ENCODE measurements at regions not wholly inside any gene's neighbourhood (a gene's known extent, or its start where the extent isn't known, plus 50 kb on each side); places are given as distances from the start of the nearest gene placed in this dataset.
"Not testable (repeated sequence)": the region's sequence is repeated elsewhere in the genome, so short reads cannot be mapped to it uniquely, and the experiment has no call there.

- no peak for DNase-seq
Observed at GRCh38 chr12:19572920-19573558, 133.7 kb downstream of the AEBP2 start.

DNA sequence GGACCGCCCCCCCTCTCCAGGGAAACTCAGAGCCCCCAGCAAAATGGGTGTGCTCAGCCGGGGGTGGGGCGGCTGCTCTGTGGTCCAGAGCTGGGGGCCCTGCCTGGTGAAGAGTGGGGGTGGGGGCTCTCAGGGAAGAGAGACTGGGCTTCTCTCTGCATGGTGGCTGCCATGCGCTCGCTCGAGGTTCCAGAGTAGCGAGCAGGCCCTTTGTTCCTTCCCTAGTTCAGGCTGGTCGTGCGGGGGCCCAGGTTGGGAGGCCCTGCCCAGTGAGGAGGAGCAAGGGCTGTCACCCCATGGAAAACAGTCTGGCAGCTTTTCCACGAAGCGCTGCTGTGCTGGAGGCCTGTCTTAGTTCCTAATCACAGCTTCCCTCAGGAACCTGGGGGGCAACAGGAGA is 134.6 kb downstream of the AEBP2 start:
- no peak for DNase-seq

GRCh38 chr12:19574601-19575000 is 135.3 kb downstream of the AEBP2 start:
- no peak for DNase-seq

GRCh38 chr12:19575337-19576243 is 136.3 kb downstream of the AEBP2 start:
- no peak for DNase-seq

- DNase-seq = no peak
Observed at GRCh38 chr12:19576506-19577280, 137.4 kb downstream of the AEBP2 start.

DNA sequence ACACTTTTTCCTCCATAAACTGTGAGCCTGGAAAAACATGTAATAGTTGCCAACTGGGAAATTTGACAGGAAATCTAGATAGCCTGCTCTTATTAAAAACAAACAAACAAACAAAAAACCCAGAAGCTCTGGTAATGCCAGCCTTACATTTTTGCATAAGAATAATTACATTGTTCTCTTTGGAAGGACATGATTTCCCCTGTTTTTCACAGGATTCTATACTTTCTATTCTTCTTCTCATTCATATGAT is 137.9 kb downstream of the AEBP2 start:
- DNase-seq = no peak

DNA sequence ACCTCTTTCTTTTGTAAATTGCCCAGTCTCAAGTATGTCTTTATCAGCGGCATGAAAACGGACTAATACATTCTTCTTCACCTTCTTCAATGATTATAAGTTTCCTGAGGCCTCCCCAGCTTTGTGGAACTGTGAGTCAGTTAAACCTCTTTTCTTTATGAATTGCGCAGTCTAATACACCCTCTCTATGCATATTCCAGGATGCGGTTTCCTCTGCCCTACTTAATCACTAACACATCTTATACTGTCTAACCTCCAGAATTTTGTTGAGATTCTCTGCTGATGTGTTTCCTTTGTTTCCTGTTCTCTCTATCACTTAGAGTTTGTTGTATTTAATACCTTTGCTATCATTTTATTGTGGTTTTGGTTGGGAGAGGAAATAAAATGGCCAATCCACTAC is 145.4 kb downstream of the AEBP2 start:
- no peak for DNase-seq

DNA sequence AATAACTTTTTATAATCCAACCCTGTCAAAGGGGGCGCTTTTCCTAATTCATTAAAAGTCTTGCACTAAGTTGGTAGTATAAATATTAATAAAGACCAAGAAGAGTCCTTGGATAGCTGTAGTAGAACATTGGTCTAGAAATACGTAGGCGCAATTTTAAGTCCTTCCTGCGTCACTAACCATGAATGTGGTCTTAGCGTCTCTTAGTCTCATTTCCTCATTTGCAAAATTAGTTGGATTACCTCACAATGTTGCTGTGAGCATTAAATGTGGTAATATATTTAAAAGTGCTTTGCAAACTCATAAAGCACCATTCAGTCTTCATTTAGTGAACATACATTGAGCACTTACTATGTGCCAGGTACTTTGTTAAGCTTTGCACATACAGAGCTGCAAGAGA is 149.7 kb downstream of the AEBP2 start:
- DNase-seq = no peak

DNA sequence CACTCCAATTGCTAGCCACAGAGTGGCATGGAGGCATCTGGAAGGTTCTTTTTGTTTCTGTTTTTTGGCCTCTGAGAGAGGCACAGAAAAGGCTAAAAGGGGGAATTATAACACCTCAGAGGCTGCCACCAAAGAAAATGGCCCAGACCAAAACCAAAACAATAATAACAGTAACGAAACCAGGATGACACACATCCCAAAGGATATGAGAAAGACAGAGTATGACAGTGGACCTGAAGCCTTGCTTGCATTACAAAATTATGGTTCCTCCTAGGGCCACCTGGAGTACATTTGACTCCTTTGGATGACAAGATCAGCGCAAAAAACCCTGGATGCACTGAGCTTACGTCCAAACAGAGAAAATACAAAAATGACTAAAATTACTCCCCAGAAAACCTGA is 152.7 kb downstream of the AEBP2 start:
- no peak for DNase-seq

- no peak for DNase-seq
Observed at GRCh38 chr12:19596434-19597166, 157.3 kb downstream of the AEBP2 start.

- no peak for DNase-seq
Observed at GRCh38 chr12:19597167-19598026, 158.1 kb downstream of the AEBP2 start.

DNA sequence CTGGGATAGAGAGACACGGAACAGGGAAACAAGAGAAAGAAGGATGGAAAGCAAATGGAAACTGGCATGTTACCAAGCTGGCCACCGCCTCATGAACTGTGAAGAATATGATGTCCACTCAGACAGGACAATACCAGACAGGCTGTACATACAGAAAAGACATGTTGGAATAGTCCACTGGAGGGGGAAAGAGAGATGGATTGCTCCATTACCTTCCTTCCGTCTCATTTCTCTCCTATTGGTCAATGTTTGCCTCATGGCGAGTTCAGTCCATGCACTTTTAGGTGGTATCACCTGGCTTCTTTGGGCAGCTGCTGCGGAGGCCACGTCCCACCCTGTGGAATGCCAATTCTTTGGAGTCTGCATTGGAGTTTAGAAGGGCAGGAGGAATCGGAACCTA is 166.4 kb downstream of the AEBP2 start:
- DNase-seq = no peak

DNA sequence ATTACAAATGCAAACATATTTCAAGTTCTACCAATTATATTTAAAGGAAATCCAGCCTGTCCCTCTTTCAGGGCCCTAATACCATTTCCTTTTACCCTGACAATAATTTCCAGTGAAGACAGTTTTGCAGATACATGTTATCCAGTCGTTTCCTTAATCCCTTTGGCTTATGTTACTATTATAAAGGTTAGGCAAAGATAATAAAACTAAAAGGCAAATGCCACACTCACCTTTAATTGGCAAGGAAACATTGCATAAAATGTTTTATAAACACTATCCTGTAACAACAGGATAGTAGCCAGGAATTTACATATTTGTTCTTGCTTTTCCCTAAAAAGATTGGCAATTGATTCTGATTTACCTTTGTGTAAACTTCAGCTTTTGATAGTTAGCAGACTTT is 168.7 kb downstream of the AEBP2 start:
- no peak for DNase-seq

GRCh38 chr12:19613051-19613535 is 173.8 kb downstream of the AEBP2 start:
- no peak for DNase-seq

GRCh38 chr12:19614601-19615383 is 175.5 kb downstream of the AEBP2 start:
- DNase-seq = no peak

DNA sequence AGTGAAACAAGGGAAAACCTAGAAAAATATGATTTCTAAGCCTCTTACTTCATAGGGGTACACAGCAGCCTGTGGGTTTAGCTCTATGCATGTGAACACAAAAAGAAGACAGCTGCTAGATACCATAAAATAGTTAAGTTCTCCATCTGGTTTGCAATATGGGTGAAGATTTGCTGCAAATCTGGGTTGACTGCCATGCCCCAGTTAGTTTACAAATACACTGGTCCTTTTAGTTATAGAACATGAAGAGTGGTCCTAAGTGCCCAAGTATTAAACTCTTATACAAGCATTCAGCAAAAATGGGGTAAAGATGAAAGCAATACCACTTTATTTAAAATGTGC is 176.1 kb downstream of the AEBP2 start:
- no peak for DNase-seq

- no peak for DNase-seq
Observed at GRCh38 chr12:19616781-19617180, 177.5 kb downstream of the AEBP2 start.

DNA sequence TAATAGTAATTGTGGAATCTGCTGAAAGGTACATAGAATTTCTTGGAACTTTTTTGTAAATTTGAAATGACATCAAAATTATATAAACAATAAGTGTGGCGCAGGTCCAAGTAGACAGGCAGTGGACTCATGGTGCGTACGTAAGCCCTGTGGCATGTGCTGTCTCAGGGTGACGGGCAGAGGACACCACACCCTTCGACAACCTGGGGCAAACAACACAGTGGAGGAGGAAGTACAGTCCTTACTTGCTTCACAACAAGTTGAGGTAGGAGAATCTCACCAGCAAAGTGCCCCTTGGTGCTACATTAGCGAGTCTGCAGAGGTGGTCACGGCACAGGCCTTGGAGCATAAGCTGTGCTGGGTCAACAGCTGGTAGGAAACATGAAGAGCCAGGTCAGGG is 180.9 kb downstream of the AEBP2 start:
- no peak for DNase-seq

DNA sequence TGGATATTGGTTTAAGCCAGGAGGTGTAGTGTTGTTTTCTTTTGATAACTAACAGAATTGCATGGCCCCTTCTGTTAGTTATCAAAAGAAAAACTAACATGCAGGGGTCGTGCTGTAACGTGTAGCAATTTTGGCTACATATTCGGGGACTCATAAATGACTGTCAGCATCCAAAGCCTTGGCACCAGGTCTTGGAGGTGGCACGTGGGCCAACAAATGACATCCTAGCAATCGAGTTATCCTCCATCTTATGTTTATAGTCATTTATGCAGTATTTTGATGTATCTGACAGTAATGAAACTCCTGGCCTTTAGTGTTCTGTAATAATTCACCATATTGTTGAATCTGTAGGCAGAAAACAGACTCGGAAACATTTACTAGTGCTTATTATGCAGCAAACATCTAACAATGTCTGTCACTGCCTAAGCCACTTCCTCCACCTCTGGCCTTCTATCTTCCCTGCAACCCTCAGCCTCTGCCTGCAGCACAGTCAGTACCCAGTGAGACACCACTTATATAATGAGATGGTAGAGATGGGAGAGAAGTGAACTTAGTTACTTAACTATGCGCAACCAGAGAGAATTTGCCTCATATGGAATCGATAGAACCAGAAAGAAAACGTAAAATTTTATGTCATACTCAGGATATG is 184.6 kb downstream of the AEBP2 start:
- DNase-seq = no peak

DNA sequence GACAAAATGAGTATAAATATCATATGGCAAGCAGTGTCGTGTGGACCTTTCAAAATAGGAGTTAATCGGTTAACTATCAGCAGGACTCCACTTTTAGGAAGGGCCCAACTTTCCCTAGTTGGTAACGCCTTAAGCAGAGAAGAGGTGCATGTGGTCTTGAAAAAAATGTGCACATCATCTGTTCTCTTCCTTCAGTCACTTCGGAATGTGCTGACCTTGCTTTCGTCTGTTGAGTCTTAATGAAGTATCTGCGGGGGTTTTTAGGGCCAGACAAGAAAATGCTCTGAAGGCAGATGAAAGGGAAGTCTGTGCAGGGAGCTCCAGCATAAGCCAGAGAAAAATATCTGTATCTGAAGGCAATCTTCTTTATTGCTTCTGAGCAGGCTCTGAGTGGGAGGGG is 185.2 kb downstream of the AEBP2 start:
- no peak for DNase-seq

DNA sequence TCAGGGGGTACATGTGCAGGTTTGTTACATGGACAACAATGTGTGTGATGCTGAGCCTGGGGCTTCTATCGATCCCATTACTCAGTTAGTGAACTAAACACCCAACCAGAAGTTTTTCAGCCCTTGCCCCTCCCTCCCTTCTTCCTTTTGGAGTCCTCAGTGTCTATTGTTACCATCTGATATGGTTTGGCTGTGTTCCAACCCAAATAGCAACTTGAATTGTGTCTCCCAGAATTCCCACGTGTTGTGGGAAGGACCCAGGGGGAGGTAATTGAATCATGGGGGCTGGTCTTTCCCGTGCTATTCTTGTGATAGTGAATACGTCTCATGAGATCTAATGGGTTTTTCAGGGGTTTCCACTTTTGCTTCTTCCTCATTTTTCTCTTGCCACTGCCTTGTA is 186.3 kb downstream of the AEBP2 start:
- DNase-seq = not testable (repeated sequence)
